Neutrophil (primary cell): ENCODE measurements at regions not wholly inside any gene's neighbourhood (a gene's known extent, or its start where the extent isn't known, plus 50 kb on each side); places are given as distances from the start of the nearest gene placed in this dataset.

Source experiments
- H3K27ac ChIP-seq: fragments of 200-600 bp; sonication (generic); 2 replicates; pipeline ENCODE4 v1.5.1; 2016; ENCODE audit warnings: mild to moderate bottlenecking, moderate library complexity
- H3K27me3 ChIP-seq: fragments of 200-600 bp; sonication (generic); 2 replicates; pipeline ENCODE4 v1.6.0; 2016; ENCODE audit warnings: mild to moderate bottlenecking
- H3K36me3 ChIP-seq: fragments of 200-600 bp; sonication (generic); 2 replicates; pipeline ENCODE4 v1.5.1; 2017
- H3K4me1 ChIP-seq, 2 experiments: fragments of 200-600 bp in 1 of 2; sonication (generic) in 1 of 2; 1 replicate in 1 of 2; 2 replicates in 1 of 2; pipeline versions ENCODE4 v1.5.1 to v1.6.1; 2013 to 2016; ENCODE audit warnings: low read depth in 1 of 2, low read length in 1 of 2, mild to moderate bottlenecking in 1 of 2, moderate library complexity in 1 of 2; ENCODE audit not compliant: control insufficient read depth in 1 of 2, insufficient read depth in 1 of 2
- H3K4me3 ChIP-seq, 2 experiments: fragments of 200-600 bp in 1 of 2; sonication (generic) in 1 of 2; 1 replicate in 1 of 2; 2 replicates in 1 of 2; pipeline ENCODE4 v1.5.1; 2013 to 2016; ENCODE audit warnings: low read depth in 1 of 2, low read length in 1 of 2, mild to moderate bottlenecking in 1 of 2, moderate library complexity in 1 of 2
- H3K9me3 ChIP-seq: fragments of 200-600 bp; sonication (generic); 2 replicates; pipeline ENCODE4 v1.5.1; 2016
- TF ChIP-seq, protein P1 (sequence below): fragments of 200-600 bp; sonication (generic); IDR thresholded peaks from 2 replicates; pipeline ENCODE4 v1.5.1; 2016; ENCODE audit warnings: antibody characterized with exemption

DNA sequence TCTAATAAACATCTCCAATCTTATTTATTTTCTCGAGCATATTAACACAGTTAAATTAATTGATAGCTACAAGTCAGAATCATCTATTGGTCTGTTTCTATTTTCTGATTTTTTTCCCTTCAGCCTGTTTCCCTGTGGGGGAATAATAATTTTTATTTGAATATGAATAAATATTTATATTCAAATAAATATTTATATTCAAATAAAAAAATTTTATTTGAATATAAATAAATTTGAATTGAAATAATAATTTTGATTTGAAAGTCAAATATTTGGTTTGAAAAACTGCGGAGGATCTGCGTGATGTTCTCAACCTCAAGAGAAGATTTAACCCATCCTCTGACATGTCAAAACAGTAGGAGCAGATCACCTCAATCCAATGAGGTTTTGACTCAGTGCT, 380.1 kb upstream of the MEIS2 start:
- H3K27ac ChIP-seq, result no peak overlapping the region
- no peaks in the 10 kb centered on the region for H3K36me3 ChIP-seq
- no peak overlapping the region for H3K4me3 ChIP-seq
- TF ChIP-seq, protein P1, sequence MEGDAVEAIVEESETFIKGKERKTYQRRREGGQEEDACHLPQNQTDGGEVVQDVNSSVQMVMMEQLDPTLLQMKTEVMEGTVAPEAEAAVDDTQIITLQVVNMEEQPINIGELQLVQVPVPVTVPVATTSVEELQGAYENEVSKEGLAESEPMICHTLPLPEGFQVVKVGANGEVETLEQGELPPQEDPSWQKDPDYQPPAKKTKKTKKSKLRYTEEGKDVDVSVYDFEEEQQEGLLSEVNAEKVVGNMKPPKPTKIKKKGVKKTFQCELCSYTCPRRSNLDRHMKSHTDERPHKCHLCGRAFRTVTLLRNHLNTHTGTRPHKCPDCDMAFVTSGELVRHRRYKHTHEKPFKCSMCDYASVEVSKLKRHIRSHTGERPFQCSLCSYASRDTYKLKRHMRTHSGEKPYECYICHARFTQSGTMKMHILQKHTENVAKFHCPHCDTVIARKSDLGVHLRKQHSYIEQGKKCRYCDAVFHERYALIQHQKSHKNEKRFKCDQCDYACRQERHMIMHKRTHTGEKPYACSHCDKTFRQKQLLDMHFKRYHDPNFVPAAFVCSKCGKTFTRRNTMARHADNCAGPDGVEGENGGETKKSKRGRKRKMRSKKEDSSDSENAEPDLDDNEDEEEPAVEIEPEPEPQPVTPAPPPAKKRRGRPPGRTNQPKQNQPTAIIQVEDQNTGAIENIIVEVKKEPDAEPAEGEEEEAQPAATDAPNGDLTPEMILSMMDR, result no peak
- H3K27me3 ChIP-seq, result no peaks in the 10 kb centered on the region
- H3K4me1 ChIP-seq, result no peaks in the 10 kb centered on the region
- H3K9me3 ChIP-seq, result no peaks in the 10 kb centered on the region

DNA sequence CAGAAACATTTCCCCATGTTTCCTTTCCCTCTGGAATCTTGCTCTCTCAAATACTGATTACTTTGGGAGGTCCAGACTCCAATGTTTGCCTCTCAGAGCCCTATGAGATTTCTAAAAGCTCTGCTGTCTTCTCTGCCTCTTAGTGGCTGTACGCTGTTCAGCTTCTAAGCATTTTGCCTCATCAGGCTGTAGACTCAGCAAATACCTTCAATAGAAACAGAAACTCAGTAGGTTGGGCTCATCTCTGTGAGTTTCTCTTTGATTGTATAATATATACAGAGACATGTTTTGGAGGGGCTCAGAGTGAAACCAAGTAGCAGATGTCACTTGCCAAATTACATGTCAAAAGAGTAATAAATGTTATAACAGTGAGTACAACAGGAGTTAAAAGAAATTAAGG, 380.8 kb upstream of the MEIS2 start:
- TF ChIP-seq, protein P1, result no peak
- Histone ChIP-seq H3K36me3 (no peaks in the 10 kb centered on the region), H3K27ac (no peak overlapping the region), H3K27me3 (no peaks in the 10 kb centered on the region), H3K4me1 (no peaks in the 10 kb centered on the region), H3K9me3 (no peaks in the 10 kb centered on the region), H3K4me3 (no peak overlapping the region)

GRCh38 chr15:37483779-37484178, 383.4 kb upstream of the MEIS2 start:
- Histone ChIP-seq H3K9me3 (no peaks in the 10 kb centered on the region), H3K4me3 (no peak overlapping the region), H3K27me3 (no peaks in the 10 kb centered on the region), H3K27ac (no peak overlapping the region), H3K4me1 (no peaks in the 10 kb centered on the region), H3K36me3 (no peaks in the 10 kb centered on the region)
- TF ChIP-seq, protein P1, result no peak

DNA sequence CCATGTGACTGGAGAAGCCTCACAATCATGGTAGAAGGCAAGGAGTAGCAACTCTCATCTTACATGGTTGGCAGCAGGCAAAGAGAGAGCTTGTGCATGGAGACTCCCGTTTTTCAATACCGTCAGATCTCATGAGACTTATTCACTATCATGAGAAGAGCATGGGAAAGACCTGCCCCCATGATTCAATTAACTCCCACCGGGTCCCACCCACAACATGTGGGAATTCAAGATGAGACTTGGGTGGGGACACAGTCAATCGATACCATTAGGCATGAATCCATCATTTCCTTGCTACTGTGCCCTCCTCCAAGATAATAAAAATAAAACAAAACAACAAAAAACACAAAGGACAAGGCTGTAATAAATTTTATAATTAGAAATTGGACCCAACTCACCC, 384.7 kb upstream of the MEIS2 start:
- no peaks in the 10 kb centered on the region for H3K27me3 ChIP-seq
- H3K36me3 ChIP-seq, result no peaks in the 10 kb centered on the region
- no peaks in the 10 kb centered on the region for H3K4me1 ChIP-seq
- TF ChIP-seq, protein P1, result no peak
- H3K4me3 ChIP-seq, result no peak overlapping the region
- H3K9me3 ChIP-seq, result no peaks in the 10 kb centered on the region
- H3K27ac ChIP-seq, result no peak overlapping the region

- TF ChIP-seq, protein P1, result no peak
- H3K9me3 ChIP-seq, result no peaks in the 10 kb centered on the region
- no peaks in the 10 kb centered on the region for H3K4me1 ChIP-seq
- H3K27me3 ChIP-seq, result no peaks in the 10 kb centered on the region
- no peak overlapping the region for H3K4me3 ChIP-seq
- no peaks in the 10 kb centered on the region for H3K36me3 ChIP-seq
- H3K27ac ChIP-seq, result no peak overlapping the region
Measured at GRCh38 chr15:37490707-37491106, 390.4 kb upstream of the MEIS2 start.

- Histone ChIP-seq H3K9me3 (no peaks in the 10 kb centered on the region), H3K4me1 (no peaks in the 10 kb centered on the region), H3K27me3 (no peaks in the 10 kb centered on the region), H3K27ac (no peak overlapping the region), H3K4me3 (no peak overlapping the region), H3K36me3 (no peaks in the 10 kb centered on the region)
- TF ChIP-seq, protein P1, result no peak
Measured at GRCh38 chr15:37516621-37517020, 416.3 kb upstream of the MEIS2 start.
